ENCODE measurements at regions not wholly inside any gene's neighbourhood (a gene's known extent, or its start where the extent isn't known, plus 50 kb on each side); places are given as distances from the start of the nearest gene placed in this dataset.

GRCh38 chr17:14482715-14483114, 181.8 kb downstream of the HS3ST3B1 start:
- Mint-ChIP-seq H3K36me3 (no peaks in the 10 kb centered on the region), H3K27me3 (ENCODE audit: low read depth in 3 of 3) (peaks cover 0 to 1% (median 0%) of the 10 kb centered on the region in 3 donors), H3K4me1 (no peaks in the 10 kb centered on the region), H3K4me3 (no peak overlapping the region), H3K27ac (no peak overlapping the region), H3K9me3 (peaks cover 3 to 19% (median 9%) of the 10 kb centered on the region in 7 donors)
- no peak for DNase-seq
- H3K4me3 ChIP-seq (replicated peaks in 1 of 3; ENCODE audit: low read depth in 2 of 3, low read length in 3 of 3): no peak overlapping the region
- H2AFZ ChIP-seq (ENCODE audit: insufficient read depth, low read depth, low read length, poor library complexity, severe bottlenecking): no peak overlapping the region
- H4K20me1 ChIP-seq (ENCODE audit: insufficient read depth, low read length): no peaks in the 10 kb centered on the region
- H3K9me3 ChIP-seq (replicated peaks in 1 of 2; ENCODE audit: control insufficient read depth in 1 of 2, insufficient read depth in 1 of 2, low read length in 2 of 2): no peaks in the 10 kb centered on the region
- no peak for TF ChIP-seq CTCF (IDR thresholded peaks at IDR 0.05)
- H3K27me3 ChIP-seq (ENCODE audit: control insufficient read depth in 2 of 2, insufficient read depth in 2 of 2, low read length in 2 of 2): no peaks in the 10 kb centered on the region
- intact Hi-C loops (cut with micrococcal nuclease): no loop called here
- H3K79me2 ChIP-seq (ENCODE audit: insufficient read depth, low read length): no peaks in the 10 kb centered on the region
- WGBS (ENCODE audit: insufficient coverage): no CpG with 5 or more reads among the region's 1 CpG
- no peaks in the 10 kb centered on the region for H3K4me1 ChIP-seq (ENCODE audit: control insufficient read depth in 1 of 2, insufficient read depth in 2 of 2, low read length in 2 of 2)
- H3K27ac ChIP-seq (ENCODE audit: low read depth in 1 of 2, low read length in 2 of 2): no peak overlapping the region
- H3K4me2 ChIP-seq (replicated peaks; ENCODE audit: extremely low read depth, low read length, poor library complexity, severe bottlenecking): no peak overlapping the region
- H3K9ac ChIP-seq (ENCODE audit: insufficient read depth, low read length, poor library complexity, severe bottlenecking): no peak overlapping the region
- no peaks in the 10 kb centered on the region for H3K36me3 ChIP-seq (replicated peaks in 1 of 2; ENCODE audit: control insufficient read depth in 1 of 2, insufficient read depth in 2 of 2, low read length in 2 of 2)

GRCh38 chr17:14481664-14482063, 180.8 kb downstream of the HS3ST3B1 start:
- Histone ChIP-seq H3K9ac (ENCODE audit: insufficient read depth, low read length, poor library complexity, severe bottlenecking) (no peak overlapping the region), H3K27ac (ENCODE audit: low read depth in 1 of 2, low read length in 2 of 2) (no peak overlapping the region), H4K20me1 (ENCODE audit: insufficient read depth, low read length) (no peaks in the 10 kb centered on the region), H3K36me3 (replicated peaks in 1 of 2; ENCODE audit: control insufficient read depth in 1 of 2, insufficient read depth in 2 of 2, low read length in 2 of 2) (no peaks in the 10 kb centered on the region), H3K9me3 (replicated peaks in 1 of 2; ENCODE audit: control insufficient read depth in 1 of 2, insufficient read depth in 1 of 2, low read length in 2 of 2) (no peaks in the 10 kb centered on the region), H3K4me1 (ENCODE audit: control insufficient read depth in 1 of 2, insufficient read depth in 2 of 2, low read length in 2 of 2) (no peaks in the 10 kb centered on the region), H3K79me2 (ENCODE audit: insufficient read depth, low read length) (no peaks in the 10 kb centered on the region), H3K4me2 (replicated peaks; ENCODE audit: extremely low read depth, low read length, poor library complexity, severe bottlenecking) (no peak overlapping the region), H2AFZ (ENCODE audit: insufficient read depth, low read depth, low read length, poor library complexity, severe bottlenecking) (no peak overlapping the region), H3K27me3 (ENCODE audit: control insufficient read depth in 2 of 2, insufficient read depth in 2 of 2, low read length in 2 of 2) (no peaks in the 10 kb centered on the region), H3K4me3 (replicated peaks in 1 of 3; ENCODE audit: low read depth in 2 of 3, low read length in 3 of 3) (no peak overlapping the region)
- Mint-ChIP-seq H3K9me3 (peaks cover 2 to 16% (median 6%) of the 10 kb centered on the region in 7 donors), H3K4me1 (no peaks in the 10 kb centered on the region), H3K27ac (no peak overlapping the region), H3K4me3 (no peak overlapping the region), H3K36me3 (no peaks in the 10 kb centered on the region), H3K27me3 (ENCODE audit: low read depth in 3 of 3) (peaks cover 0 to 1% (median 0%) of the 10 kb centered on the region in 3 donors)
- no peak for TF ChIP-seq CTCF (IDR thresholded peaks at IDR 0.05)
- DNase-seq: no peak
- WGBS (ENCODE audit: insufficient coverage): no CpG with 5 or more reads among the region's 1 CpG
- intact Hi-C loops (cut with micrococcal nuclease): no loop called here
